ENCODE measurements at regions not wholly inside any gene's neighbourhood (a gene's known extent, or its start where the extent isn't known, plus 50 kb on each side); places are given as distances from the start of the nearest gene placed in this dataset.

DNA sequence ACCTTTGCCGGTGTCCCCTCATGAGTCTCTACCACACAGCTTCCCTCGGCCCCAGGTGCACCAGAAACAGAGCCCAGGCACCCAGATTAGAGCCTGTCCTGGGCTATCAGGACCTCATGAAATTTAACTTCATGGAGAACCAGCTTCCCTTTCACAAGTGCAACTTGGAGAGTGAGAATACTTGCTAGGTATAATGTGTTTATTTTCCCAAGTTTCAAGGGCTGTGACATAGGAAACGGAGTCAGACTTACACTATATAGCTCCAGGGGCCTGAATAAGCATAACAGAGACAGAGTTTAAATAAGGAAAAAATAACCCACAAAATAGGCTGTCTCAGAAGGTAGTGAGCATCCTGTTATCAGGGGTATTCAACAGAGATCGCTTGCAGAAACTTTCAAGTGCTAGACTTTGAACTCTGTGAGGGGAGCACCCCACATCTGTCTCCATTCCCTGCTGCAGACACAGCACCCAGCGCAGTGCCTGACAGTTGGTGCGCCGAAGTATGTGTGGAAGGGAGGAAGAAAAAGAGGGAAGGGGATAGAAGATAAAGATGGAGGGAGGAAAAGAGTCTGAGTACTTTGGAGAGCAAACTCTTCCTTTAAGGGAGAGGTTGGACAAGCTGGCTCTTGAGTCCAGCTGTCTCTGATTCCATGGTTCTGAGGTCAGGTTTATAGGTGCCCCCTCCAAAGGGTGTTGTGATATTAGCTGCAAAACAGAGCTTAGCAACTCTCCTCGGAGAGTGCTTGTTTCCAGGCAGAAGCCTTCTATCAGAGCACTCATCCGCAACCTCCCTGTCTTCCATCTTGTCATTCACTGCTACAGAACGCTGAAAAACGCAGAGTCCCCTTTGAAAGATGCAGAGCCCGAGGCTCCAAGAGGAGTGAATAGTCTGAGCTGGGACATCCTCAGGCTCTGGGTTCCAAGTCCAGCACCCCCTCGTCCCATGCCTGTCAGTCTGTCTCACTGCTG is 84.8 kb downstream of the CPN2 start:
- DNase-seq (ENCODE audit: low spot score) = no peak

- no peak for DNase-seq (ENCODE audit: low spot score)
Observed at GRCh38 chr3:194267744-194268653, 83.1 kb downstream of the CPN2 start.

- no peak for DNase-seq (ENCODE audit: low spot score)
Observed at GRCh38 chr3:194268654-194269512, 82.2 kb downstream of the CPN2 start.

DNA sequence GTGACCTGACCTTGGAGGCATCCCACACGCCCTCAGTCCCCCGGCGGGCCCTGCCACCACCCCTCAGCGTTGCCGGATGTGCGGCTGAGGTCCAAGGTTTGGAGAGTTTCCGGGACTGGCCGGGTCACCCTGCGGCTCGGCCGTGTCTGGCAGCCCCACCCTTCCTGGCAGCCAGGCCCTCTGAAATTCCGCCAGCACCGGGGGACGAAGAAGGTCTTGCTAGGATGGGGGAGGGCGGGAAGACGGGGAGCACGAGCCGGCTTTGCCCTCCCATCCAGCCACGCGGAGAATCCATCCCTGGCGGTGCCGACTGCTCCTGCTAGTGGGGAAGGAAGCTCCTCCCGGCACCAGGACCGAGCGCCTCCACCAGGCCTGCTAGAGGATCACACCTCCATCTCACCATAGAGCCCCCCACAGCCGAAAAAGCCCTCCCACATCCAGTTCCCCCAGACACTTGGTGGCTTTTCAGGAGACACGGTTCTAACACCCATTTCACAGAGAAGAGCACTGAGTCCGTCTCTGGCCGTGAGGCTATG is 81.5 kb downstream of the CPN2 start:
- DNase-seq (ENCODE audit: low spot score) = peak; percentile 58

DNA sequence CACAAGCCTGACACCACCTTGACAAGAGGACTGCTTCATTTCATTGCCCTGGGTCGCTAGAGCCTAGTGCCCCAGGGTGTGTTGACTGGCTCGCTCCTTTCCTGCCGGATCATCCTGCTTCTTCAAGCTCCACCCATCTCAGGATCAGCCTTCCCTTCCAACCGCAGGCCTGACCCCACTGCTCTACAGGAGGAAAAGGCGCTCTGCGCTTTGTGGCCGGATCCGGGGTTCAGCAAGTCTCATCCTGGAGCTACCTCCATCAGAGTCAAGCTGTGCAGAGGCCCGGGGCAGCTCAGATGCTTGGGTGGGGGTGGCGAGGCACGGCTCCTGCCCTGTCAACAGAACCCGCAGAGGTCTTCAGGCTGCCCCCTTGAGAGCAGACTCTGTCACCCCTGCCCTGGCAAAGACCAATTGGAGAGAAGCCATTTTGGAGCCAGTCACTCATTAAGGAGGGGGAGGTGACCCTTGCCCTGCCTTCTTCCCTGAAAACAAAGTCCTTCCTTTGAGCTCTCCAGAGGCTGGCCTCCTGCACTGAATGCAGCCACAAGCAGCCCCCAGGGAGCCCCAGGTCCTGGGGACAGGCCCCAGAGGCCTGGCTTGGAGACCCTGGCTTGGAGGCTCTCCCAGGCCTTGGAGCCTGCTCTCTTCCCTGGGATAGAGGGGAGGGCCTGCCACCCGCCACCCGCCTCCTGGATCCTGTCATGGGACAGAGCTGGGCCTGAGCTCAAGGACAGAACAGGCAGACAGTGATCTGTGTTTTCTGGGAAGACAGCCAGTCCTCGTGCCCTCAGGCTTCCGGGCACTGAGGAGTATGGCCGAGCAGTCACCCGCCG is 80.3 kb downstream of the CPN2 start:
- DNase-seq (ENCODE audit: low spot score) = peak; percentile 64

GRCh38 chr3:194271460-194272035 is 79.6 kb downstream of the CPN2 start:
- DNase-seq (ENCODE audit: low spot score) = no peak

GRCh38 chr3:194272221-194272620 is 78.9 kb downstream of the CPN2 start:
- DNase-seq (ENCODE audit: low spot score) = no peak

DNA sequence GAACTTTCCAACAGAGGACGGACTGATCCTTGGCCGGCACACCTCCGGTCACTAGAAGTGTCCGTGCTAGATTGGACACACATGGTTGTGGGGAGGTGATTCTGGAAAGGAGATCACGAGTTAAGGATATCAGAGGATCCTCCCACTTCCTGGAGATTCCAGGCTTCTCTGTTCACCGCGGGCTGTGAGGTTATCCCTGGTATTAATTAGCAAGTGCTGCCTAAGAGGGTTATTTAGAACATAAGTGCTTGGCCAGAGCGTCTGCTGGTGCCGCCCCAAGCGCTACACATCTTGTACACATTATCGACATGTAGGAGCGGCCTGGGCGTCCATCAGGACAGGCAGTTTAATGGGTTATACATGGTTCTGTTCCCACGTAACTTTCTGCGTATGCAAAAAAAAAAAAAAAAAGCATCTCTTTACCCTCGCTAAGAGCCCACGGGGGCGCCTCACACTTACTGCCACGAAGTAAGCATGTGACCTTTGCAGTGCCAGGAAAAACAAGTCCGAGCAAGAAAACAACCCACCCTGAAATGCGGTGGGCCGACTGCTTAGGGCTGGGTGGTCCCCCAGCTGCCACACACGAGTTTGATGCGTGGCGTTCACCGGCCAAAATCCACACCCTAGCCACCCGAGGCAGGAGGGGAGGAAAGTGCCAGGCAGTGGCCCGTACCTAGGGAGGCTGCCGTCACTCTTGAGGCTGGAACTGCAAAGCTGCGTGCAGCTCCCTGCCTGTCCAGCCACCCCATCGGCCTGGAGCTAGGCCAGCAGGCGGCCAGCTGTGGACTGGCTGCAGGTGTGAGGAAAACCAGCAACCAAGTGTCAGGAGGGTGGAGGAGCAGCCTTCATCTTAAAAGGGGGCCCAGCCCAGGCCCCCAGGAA is 78.0 kb downstream of the CPN2 start:
- DNase-seq (ENCODE audit: low spot score) = peak; percentile 72

DNA sequence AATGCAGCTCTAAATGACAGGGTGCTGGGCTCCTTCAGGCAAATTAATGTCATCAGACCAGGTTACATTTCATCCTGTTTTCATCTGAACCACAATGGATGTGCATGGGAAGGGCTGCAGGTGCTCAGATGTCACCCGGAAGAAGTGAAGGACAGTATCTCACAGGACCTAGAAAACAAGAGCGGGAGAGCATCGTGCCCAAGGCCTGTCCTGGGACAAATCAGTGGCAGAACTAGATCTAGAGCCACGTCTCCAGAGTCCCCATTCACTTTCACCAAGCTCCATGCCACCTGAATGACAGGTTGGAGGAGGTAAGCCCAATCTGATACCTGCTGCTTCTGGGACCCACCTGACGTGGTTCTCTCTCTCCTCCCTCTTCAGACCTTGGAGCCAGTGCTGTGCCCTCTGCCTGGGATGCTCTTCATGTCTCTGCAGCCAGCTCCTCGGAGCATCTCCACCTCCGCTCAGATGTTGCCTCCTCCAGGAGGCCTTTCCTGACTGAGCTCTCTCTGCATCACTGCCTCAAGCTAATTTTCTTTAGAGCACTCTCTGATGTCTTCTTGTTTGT is 77.3 kb downstream of the CPN2 start:
- no peak for DNase-seq (ENCODE audit: low spot score)

GRCh38 chr3:194274424-194275085 is 76.6 kb downstream of the CPN2 start:
- no peak for DNase-seq (ENCODE audit: low spot score)

DNA sequence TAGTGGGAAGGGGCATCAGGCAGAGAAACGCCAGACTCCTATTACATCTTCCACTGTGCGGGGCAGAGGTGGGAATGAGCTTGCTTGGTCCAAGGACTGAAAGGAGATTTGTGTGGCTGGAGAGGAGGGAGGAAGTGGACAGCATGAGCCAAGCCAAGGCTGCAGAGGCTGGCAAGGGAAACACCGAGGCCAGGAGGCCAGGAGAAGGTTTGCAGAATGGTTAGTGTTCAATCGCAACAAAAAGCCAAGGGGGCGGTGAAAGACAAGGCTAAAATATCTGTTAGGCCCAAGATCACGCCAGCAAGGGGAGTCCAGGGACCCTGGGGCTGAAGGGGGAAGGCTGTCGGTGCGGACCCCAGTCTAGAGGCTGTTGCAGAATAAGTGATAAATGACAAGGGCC is 75.8 kb downstream of the CPN2 start:
- no peak for DNase-seq (ENCODE audit: low spot score)

- DNase-seq (ENCODE audit: low spot score) = no peak
Observed at GRCh38 chr3:194275721-194276120, 75.4 kb downstream of the CPN2 start.

DNA sequence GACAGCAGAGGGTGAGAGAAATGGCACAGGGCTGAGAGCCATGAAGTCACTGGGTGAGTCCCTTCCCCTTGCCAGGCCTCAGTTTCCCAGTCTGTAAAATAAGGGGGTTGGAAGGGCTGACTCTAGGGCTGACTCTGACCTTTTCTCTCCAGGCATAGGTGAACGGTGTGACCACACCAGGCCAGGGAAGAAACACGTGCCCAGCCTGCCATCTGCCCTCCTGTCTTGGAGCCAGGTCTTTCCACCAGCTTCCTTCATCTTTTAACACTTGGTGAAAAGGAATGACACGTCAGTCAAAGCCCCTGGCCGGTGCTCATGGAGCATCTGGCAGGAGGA is 74.4 kb downstream of the CPN2 start:
- no peak for DNase-seq (ENCODE audit: low spot score)

DNA sequence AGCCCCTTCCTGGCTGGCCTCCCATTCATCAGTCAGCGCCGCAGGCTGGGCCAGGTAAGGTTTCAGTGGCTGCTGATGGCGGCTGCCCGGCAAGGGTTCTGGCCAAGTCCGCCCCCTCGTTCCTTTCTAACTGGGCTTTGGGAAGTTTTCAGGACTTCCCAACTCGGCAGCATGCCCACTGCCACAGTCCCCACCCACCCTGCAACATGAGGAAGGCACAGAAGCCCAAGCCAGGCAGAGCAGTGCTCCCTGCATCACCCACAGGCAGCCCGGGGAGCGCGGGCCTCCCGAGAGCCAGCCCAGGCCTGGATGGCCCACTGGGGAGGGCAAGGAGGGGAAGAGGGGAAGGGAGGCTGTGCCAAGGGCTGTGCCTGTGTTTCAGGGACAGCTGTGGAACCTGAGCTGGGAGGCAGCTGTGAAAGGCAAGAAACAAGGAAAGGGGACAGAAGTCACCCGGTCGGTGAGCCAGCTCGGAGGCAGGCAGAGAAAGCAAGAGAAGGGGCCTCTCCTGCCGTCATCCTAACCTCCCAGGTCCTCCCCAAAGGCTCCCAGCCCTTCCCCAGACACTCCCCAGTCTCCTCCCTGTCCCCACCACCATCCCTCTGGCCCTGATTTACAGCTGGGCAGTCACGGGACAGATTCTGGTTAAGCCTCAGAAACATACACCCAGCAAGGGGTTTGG is 73.9 kb downstream of the CPN2 start:
- DNase-seq (ENCODE audit: low spot score) = peak; percentile 60

GRCh38 chr3:194277786-194278130 is 73.4 kb downstream of the CPN2 start:
- peak; percentile 76 for DNase-seq (ENCODE audit: low spot score)

DNA sequence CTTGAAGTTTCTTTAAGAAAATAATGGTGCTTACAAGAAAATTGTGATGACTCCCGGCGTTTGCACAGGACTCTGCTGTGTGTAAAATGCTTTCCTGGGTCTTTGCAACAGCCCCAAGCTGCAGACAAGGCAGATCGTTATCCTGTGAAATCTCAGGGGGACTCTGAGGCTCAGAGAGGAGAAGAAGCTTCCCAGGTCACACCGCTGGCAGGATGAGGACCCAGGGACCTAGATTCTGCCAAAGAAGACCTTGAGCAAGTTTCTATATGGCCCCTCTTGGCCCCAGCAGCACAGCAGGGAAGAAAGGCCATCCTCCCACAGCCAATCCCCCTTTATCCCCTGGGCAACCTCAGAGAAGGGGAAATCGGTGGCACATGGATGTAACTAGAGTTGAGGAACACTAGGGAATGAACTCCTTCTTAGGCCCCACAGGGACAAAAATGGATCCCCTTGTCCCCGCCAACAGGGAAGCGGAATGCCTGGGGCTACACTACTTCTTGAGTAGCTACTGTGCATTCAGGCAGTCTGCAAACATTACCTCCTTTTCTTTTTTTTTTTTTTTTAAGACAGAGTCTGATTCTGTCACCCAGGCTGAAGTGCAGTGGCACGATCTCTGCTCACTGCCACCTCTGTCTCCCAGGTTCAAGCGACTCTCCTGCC is 72.8 kb downstream of the CPN2 start:
- no peak for DNase-seq (ENCODE audit: low spot score)

- no peak for DNase-seq (ENCODE audit: low spot score)
Observed at GRCh38 chr3:194279101-194279500, 72.0 kb downstream of the CPN2 start.
